ENCODE measurements at regions not wholly inside any gene's neighbourhood (a gene's known extent, or its start where the extent isn't known, plus 50 kb on each side); places are given as distances from the start of the nearest gene placed in this dataset.

GRCh38 chr11:87859636-87860035 lies 315.6 kb downstream of the RAB38 start:
- no peak overlapping the region for H3K4me3 Mint-ChIP-seq
- Histone ChIP-seq H3K4me3 (ENCODE audit: low read length) (no peak overlapping the region), H3K36me3 (ENCODE audit: insufficient read depth, low read length) (no peaks in the 10 kb centered on the region), H3K27me3 (ENCODE audit: insufficient read depth, low read length, poor library complexity, severe bottlenecking) (no peaks in the 10 kb centered on the region), H3K4me1 (ENCODE audit: insufficient read depth, low read length) (no peaks in the 10 kb centered on the region), H3K9me3 (ENCODE audit: low read length) (no peaks in the 10 kb centered on the region), H3K27ac (ENCODE audit: low read depth, low read length) (no peak overlapping the region)
- H3K4me1 Mint-ChIP-seq, result no peaks in the 10 kb centered on the region
- POLR2A ChIA-PET, result no interaction called here
- DNase-seq, result no peak
- no peaks in the 10 kb centered on the region for H3K36me3 Mint-ChIP-seq
- no peaks in the 10 kb centered on the region for H3K27me3 Mint-ChIP-seq
- H3K27ac Mint-ChIP-seq, result no peak overlapping the region
- peaks cover 0 to 6% (median 3%) of the 10 kb centered on the region in 5 donors for H3K9me3 Mint-ChIP-seq
- CTCF ChIA-PET, result no interaction called here

GRCh38 chr11:87851827-87852226 lies 323.4 kb downstream of the RAB38 start:
- Histone ChIP-seq H3K4me1 (ENCODE audit: insufficient read depth, low read length) (no peaks in the 10 kb centered on the region), H3K9me3 (ENCODE audit: low read length) (no peaks in the 10 kb centered on the region), H3K4me3 (ENCODE audit: low read length) (no peak overlapping the region), H3K27ac (ENCODE audit: low read depth, low read length) (no peak overlapping the region), H3K36me3 (ENCODE audit: insufficient read depth, low read length) (no peaks in the 10 kb centered on the region), H3K27me3 (ENCODE audit: insufficient read depth, low read length, poor library complexity, severe bottlenecking) (no peaks in the 10 kb centered on the region)
- H3K4me3 Mint-ChIP-seq, result no peak overlapping the region
- ChIA-PET POLR2A (no interaction called here), CTCF (no interaction called here)
- H3K36me3 Mint-ChIP-seq, result no peaks in the 10 kb centered on the region
- H3K9me3 Mint-ChIP-seq, result peaks cover 0 to 2% (median 0%) of the 10 kb centered on the region in 5 donors
- no peaks in the 10 kb centered on the region for H3K27me3 Mint-ChIP-seq
- no peak for DNase-seq
- H3K4me1 Mint-ChIP-seq, result no peaks in the 10 kb centered on the region
- H3K27ac Mint-ChIP-seq, result no peak overlapping the region

- H3K9me3 Mint-ChIP-seq, result peaks cover 0 to 2% (median 0%) of the 10 kb centered on the region in 5 donors
- no peaks in the 10 kb centered on the region for H3K4me1 Mint-ChIP-seq
- no peak for DNase-seq
- H3K27me3 Mint-ChIP-seq, result no peaks in the 10 kb centered on the region
- H3K27ac Mint-ChIP-seq, result no peak overlapping the region
- H3K4me3 ChIP-seq (ENCODE audit: low read length), result no peak overlapping the region
- H3K4me1 ChIP-seq (ENCODE audit: insufficient read depth, low read length), result no peaks in the 10 kb centered on the region
- H3K27ac ChIP-seq (ENCODE audit: low read depth, low read length), result no peak overlapping the region
- H3K4me3 Mint-ChIP-seq, result no peak overlapping the region
- H3K36me3 ChIP-seq (ENCODE audit: insufficient read depth, low read length), result no peaks in the 10 kb centered on the region
- no peaks in the 10 kb centered on the region for H3K9me3 ChIP-seq (ENCODE audit: low read length)
- no peaks in the 10 kb centered on the region for H3K27me3 ChIP-seq (ENCODE audit: insufficient read depth, low read length, poor library complexity, severe bottlenecking)
- POLR2A ChIA-PET, result no interaction called here
- no peaks in the 10 kb centered on the region for H3K36me3 Mint-ChIP-seq
- CTCF ChIA-PET, result no interaction called here
Observed at GRCh38 chr11:87851234-87851633, 324.0 kb downstream of the RAB38 start.

DNA sequence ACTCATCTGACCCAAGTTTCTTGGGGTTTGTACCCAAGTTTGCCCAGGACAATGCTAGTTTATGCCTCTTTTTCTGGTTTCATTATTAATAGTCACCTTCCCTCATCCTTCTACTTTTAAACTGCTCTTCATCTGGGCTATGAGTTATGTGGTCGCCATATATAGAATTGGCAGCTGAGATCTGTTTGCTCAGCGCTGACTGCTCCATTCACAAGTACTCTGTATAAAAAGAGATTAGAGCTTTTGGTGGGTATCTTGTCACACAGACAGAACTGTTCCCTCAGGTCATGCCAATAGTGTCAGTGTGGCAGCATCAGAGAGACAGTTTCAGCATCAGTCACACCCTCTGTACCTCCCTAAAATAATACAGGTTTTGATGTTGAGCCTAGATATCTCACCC lies 326.0 kb downstream of the RAB38 start:
- ChIA-PET CTCF (interaction anchor here (1.6 kb wide), 1 partner anchor 15 kb away, joined by 3 read pairs; no protein-coding TSS in a partner anchor), POLR2A (no interaction called here)
- Mint-ChIP-seq H3K4me1 (no peaks in the 10 kb centered on the region), H3K27ac (no peak overlapping the region), H3K9me3 (no peaks in the 10 kb centered on the region), H3K27me3 (no peaks in the 10 kb centered on the region), H3K36me3 (no peaks in the 10 kb centered on the region), H3K4me3 (no peak overlapping the region)
- no peak for DNase-seq
- no peaks in the 10 kb centered on the region for H3K36me3 ChIP-seq (ENCODE audit: insufficient read depth, low read length)
- H3K4me1 ChIP-seq (ENCODE audit: insufficient read depth, low read length), result no peaks in the 10 kb centered on the region
- H3K9me3 ChIP-seq (ENCODE audit: low read length), result no peaks in the 10 kb centered on the region
- no peak overlapping the region for H3K4me3 ChIP-seq (ENCODE audit: low read length)
- H3K27me3 ChIP-seq (ENCODE audit: insufficient read depth, low read length, poor library complexity, severe bottlenecking), result no peaks in the 10 kb centered on the region
- H3K27ac ChIP-seq (ENCODE audit: low read depth, low read length), result no peak overlapping the region

- Histone ChIP-seq H3K27ac (ENCODE audit: low read depth, low read length) (no peak overlapping the region), H3K36me3 (ENCODE audit: insufficient read depth, low read length) (no peaks in the 10 kb centered on the region), H3K27me3 (ENCODE audit: insufficient read depth, low read length, poor library complexity, severe bottlenecking) (no peaks in the 10 kb centered on the region), H3K9me3 (ENCODE audit: low read length) (no peaks in the 10 kb centered on the region), H3K4me1 (ENCODE audit: insufficient read depth, low read length) (no peaks in the 10 kb centered on the region), H3K4me3 (ENCODE audit: low read length) (no peak overlapping the region)
- Mint-ChIP-seq H3K4me3 (no peak overlapping the region), H3K27ac (no peak overlapping the region), H3K9me3 (peaks cover 0 to 6% (median 2%) of the 10 kb centered on the region in 5 donors), H3K36me3 (no peaks in the 10 kb centered on the region), H3K27me3 (no peaks in the 10 kb centered on the region), H3K4me1 (no peaks in the 10 kb centered on the region)
- no peak for DNase-seq
- ChIA-PET CTCF (no interaction called here), POLR2A (no interaction called here)
Observed at GRCh38 chr11:87840786-87841185, 334.5 kb downstream of the RAB38 start.

- H3K4me1 ChIP-seq (ENCODE audit: insufficient read depth, low read length), result no peaks in the 10 kb centered on the region
- peaks cover 3% of the 10 kb centered on the region for H3K9me3 ChIP-seq (ENCODE audit: low read length)
- Mint-ChIP-seq H3K36me3 (no peaks in the 10 kb centered on the region), H3K4me1 (no peaks in the 10 kb centered on the region), H3K4me3 (no peak overlapping the region), H3K27me3 (no peaks in the 10 kb centered on the region), H3K27ac (no peak overlapping the region), H3K9me3 (peaks cover 0 to 5% (median 0%) of the 10 kb centered on the region in 5 donors)
- H3K27ac ChIP-seq (ENCODE audit: low read depth, low read length), result no peak overlapping the region
- DNase-seq, result no peak
- POLR2A ChIA-PET, result no interaction called here
- CTCF ChIA-PET, result no interaction called here
- no peaks in the 10 kb centered on the region for H3K36me3 ChIP-seq (ENCODE audit: insufficient read depth, low read length)
- no peak overlapping the region for H3K4me3 ChIP-seq (ENCODE audit: low read length)
- H3K27me3 ChIP-seq (ENCODE audit: insufficient read depth, low read length, poor library complexity, severe bottlenecking), result no peaks in the 10 kb centered on the region
Observed at GRCh38 chr11:87832211-87832610, 343.0 kb downstream of the RAB38 start.

- H3K9me3 Mint-ChIP-seq, result peaks cover 0 to 2% (median 0%) of the 10 kb centered on the region in 5 donors
- H3K36me3 Mint-ChIP-seq, result no peaks in the 10 kb centered on the region
- ChIA-PET POLR2A (no interaction called here), CTCF (no interaction called here)
- no peak overlapping the region for H3K4me3 Mint-ChIP-seq
- no peak for DNase-seq
- H3K27ac Mint-ChIP-seq, result no peak overlapping the region
- Histone ChIP-seq H3K9me3 (ENCODE audit: low read length) (no peaks in the 10 kb centered on the region), H3K4me1 (ENCODE audit: insufficient read depth, low read length) (no peaks in the 10 kb centered on the region), H3K4me3 (ENCODE audit: low read length) (no peak overlapping the region), H3K27ac (ENCODE audit: low read depth, low read length) (no peak overlapping the region), H3K27me3 (ENCODE audit: insufficient read depth, low read length, poor library complexity, severe bottlenecking) (no peaks in the 10 kb centered on the region), H3K36me3 (ENCODE audit: insufficient read depth, low read length) (no peaks in the 10 kb centered on the region)
- H3K4me1 Mint-ChIP-seq, result no peaks in the 10 kb centered on the region
- no peaks in the 10 kb centered on the region for H3K27me3 Mint-ChIP-seq
Observed at GRCh38 chr11:87820011-87820410, 355.2 kb downstream of the RAB38 start.

DNA sequence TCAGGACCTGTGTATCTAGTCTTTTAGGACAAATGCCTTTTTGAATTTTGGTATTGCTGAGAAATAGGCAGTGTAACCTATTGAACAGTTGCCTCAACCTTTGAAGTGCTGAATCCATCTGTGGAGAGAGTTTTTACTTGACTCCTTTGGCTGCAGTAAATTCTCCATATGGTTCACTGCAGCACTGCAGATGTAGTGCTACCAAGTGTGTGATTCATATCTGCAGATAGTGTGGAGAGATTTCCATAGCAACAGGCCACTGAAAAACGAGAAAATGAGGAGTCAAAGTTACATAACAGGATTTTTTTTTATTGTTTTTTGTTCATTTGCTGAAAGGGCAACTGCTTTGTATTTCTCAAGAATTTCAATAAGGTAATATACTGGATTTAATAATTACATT lies 356.1 kb downstream of the RAB38 start:
- Histone ChIP-seq H3K27me3 (ENCODE audit: insufficient read depth, low read length, poor library complexity, severe bottlenecking) (no peaks in the 10 kb centered on the region), H3K4me1 (ENCODE audit: insufficient read depth, low read length) (no peaks in the 10 kb centered on the region), H3K36me3 (ENCODE audit: insufficient read depth, low read length) (no peaks in the 10 kb centered on the region), H3K4me3 (ENCODE audit: low read length) (no peak overlapping the region), H3K9me3 (ENCODE audit: low read length) (no peaks in the 10 kb centered on the region), H3K27ac (ENCODE audit: low read depth, low read length) (no peak overlapping the region)
- ChIA-PET POLR2A (no interaction called here), CTCF (no interaction called here)
- peaks cover 0 to 2% (median 0%) of the 10 kb centered on the region in 5 donors for H3K9me3 Mint-ChIP-seq
- H3K36me3 Mint-ChIP-seq, result no peaks in the 10 kb centered on the region
- no peaks in the 10 kb centered on the region for H3K4me1 Mint-ChIP-seq
- DNase-seq, result no peak
- no peak overlapping the region for H3K4me3 Mint-ChIP-seq
- no peak overlapping the region for H3K27ac Mint-ChIP-seq
- H3K27me3 Mint-ChIP-seq, result no peaks in the 10 kb centered on the region

Data from CD8-positive, alpha-beta memory T cell (primary cell).